ENCODE measurements at regions not wholly inside any gene's neighbourhood (a gene's known extent, or its start where the extent isn't known, plus 50 kb on each side); places are given as distances from the start of the nearest gene placed in this dataset.

DNA sequence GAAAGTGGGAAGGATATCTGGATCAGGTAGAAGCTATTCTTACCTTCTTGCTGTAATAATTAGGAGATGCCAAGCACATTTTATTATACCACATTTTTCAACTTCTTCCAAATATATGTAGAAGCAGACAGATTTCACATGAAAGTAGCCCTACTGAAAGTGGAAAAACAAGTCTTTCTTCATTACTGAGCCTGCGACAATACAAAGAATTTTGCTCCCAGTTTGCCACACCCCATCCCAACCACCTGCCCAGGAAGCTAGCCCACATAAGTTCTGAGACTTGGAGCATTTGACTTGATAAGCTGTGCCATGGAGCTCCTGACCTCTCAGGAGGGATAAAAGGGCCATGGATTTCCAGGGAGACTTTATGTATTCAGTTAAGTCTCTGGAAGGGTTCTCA lies 249.1 kb upstream of the ADCY2 start:
- TF ChIP-seq TAF1 (IDR thresholded peaks at IDR 0.05; ENCODE audit: borderline replicate concordance, insufficient read depth, low read length) (no peak), POLR2AphosphoS5 (IDR thresholded peaks at IDR 0.05; ENCODE audit: low read depth, low read length) (no peak), SIN3A (IDR thresholded peaks at IDR 0.05; ENCODE audit: borderline replicate concordance, insufficient read depth, low read length) (no peak), REST (IDR thresholded peaks at IDR 0.05; ENCODE audit: insufficient read depth in 1 of 2, low read depth in 2 of 2, low read length in 2 of 2) (no peak), FOXP2 (optimal IDR thresholded peaks at IDR 0.05; ENCODE audit: borderline replicate concordance, extremely low read depth, extremely low read length, insufficient read depth) (no peak)

DNA sequence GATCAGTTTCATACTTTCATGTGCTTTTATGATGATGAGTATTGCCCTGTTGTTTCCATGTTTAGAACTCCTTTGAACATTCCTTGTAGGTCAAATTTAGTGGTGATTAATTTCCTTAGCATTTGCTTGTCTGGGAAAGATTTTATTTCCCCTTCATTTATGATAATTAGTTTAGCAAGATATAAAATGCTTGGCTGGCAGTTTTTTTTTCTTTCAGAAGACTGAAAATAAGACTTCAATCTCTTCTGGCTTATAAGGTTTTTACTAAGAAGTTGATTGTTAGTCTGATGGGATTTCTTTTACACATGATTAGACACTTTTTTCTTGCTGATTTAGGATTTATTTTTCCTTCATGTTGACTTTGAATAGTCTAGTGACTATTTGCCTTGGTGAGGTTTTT lies 238.9 kb upstream of the ADCY2 start:
- TF ChIP-seq FOXP2 (optimal IDR thresholded peaks at IDR 0.05; ENCODE audit: borderline replicate concordance, extremely low read depth, extremely low read length, insufficient read depth) (no peak), REST (IDR thresholded peaks at IDR 0.05; ENCODE audit: insufficient read depth in 1 of 2, low read depth in 2 of 2, low read length in 2 of 2) (no peak), POLR2AphosphoS5 (IDR thresholded peaks at IDR 0.05; ENCODE audit: low read depth, low read length) (no peak), SIN3A (IDR thresholded peaks at IDR 0.05; ENCODE audit: borderline replicate concordance, insufficient read depth, low read length) (no peak), TAF1 (IDR thresholded peaks at IDR 0.05; ENCODE audit: borderline replicate concordance, insufficient read depth, low read length) (no peak)

- no peak for TF ChIP-seq TAF1 (IDR thresholded peaks at IDR 0.05; ENCODE audit: borderline replicate concordance, insufficient read depth, low read length)
- TF ChIP-seq POLR2AphosphoS5 (IDR thresholded peaks at IDR 0.05; ENCODE audit: low read depth, low read length) = no peak
Measured at GRCh38 chr5:7169240-7169878, 226.6 kb upstream of the ADCY2 start.

DNA sequence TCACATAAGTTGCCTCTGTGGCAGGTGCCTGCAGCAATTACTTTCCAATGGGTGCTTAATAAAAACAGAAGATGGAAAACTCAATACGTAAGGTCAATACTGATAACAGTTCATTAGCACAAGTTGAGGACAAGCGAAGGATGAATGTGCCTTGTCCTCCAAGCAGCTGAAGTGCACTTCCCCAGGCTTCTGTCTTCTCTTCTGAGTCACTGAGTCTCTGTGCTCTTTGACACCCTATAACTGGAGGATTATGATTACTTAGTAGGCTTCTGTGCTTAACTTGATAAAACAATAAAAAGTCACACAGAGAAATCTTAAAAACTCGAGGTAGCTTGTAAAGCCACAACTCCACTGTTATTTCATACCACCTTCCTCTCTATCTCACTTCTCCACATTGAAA lies 216.6 kb upstream of the ADCY2 start:
- no peak for TF ChIP-seq POLR2AphosphoS5 (IDR thresholded peaks at IDR 0.05; ENCODE audit: low read depth, low read length)
- no peak for TF ChIP-seq SIN3A (IDR thresholded peaks at IDR 0.05; ENCODE audit: borderline replicate concordance, insufficient read depth, low read length)
- no peak for TF ChIP-seq REST (IDR thresholded peaks at IDR 0.05; ENCODE audit: insufficient read depth in 1 of 2, low read depth in 2 of 2, low read length in 2 of 2)
- TF ChIP-seq TAF1 (IDR thresholded peaks at IDR 0.05; ENCODE audit: borderline replicate concordance, insufficient read depth, low read length) = no peak
- TF ChIP-seq FOXP2 (optimal IDR thresholded peaks at IDR 0.05; ENCODE audit: borderline replicate concordance, extremely low read depth, extremely low read length, insufficient read depth) = no peak

- TF ChIP-seq POLR2AphosphoS5 (IDR thresholded peaks at IDR 0.05; ENCODE audit: low read depth, low read length) (no peak), SIN3A (IDR thresholded peaks at IDR 0.05; ENCODE audit: borderline replicate concordance, insufficient read depth, low read length) (no peak), TAF1 (IDR thresholded peaks at IDR 0.05; ENCODE audit: borderline replicate concordance, insufficient read depth, low read length) (no peak), REST (IDR thresholded peaks at IDR 0.05; ENCODE audit: insufficient read depth in 1 of 2, low read depth in 2 of 2, low read length in 2 of 2) (no peak), FOXP2 (optimal IDR thresholded peaks at IDR 0.05; ENCODE audit: borderline replicate concordance, extremely low read depth, extremely low read length, insufficient read depth) (no peak)
Measured at GRCh38 chr5:7181841-7182240, 214.1 kb upstream of the ADCY2 start.
